Parathyroid adenoma (tissue), 2 donors: ENCODE measurements at regions not wholly inside any gene's neighbourhood (a gene's known extent, or its start where the extent isn't known, plus 50 kb on each side); places are given as distances from the start of the nearest gene placed in this dataset.

Experiments
- H2AFZ ChIP-seq: fragments of 300-600 bp; sonication (generic); one replicate; pipeline ENCODE4 v1.7.0; 2017; ENCODE audit warnings: antibody characterized with exemption, mild to moderate bottlenecking
- H3K27ac ChIP-seq: fragments of 300-600 bp; sonication (generic); one replicate; pipeline ENCODE4 v1.7.0; 2017
- H3K27me3 ChIP-seq: fragments of 300-600 bp; sonication (generic); one replicate; pipeline ENCODE4 v1.7.0; 2017; ENCODE audit warnings: low read length; ENCODE audit not compliant: control insufficient read depth, insufficient read depth
- H3K36me3 ChIP-seq: fragments of 300-600 bp; sonication (generic); one replicate; pipeline ENCODE4 v1.7.0; 2017; ENCODE audit warnings: low read length; ENCODE audit not compliant: control insufficient read depth, insufficient read depth
- H3K4me1 ChIP-seq: fragments of 300-600 bp; sonication (generic); one replicate; pipeline ENCODE4 v1.7.0; 2017; ENCODE audit warnings: control low read depth
- H3K4me2 ChIP-seq: fragments of 300-600 bp; sonication (generic); one replicate; pipeline ENCODE4 v1.7.0; 2017; ENCODE audit warnings: low read length
- H3K4me3 ChIP-seq: fragments of 300-600 bp; sonication (generic); one replicate; pipeline ENCODE4 v1.7.0; 2017; ENCODE audit warnings: low read depth, low read length
- H3K79me2 ChIP-seq: fragments of 300-600 bp; sonication (generic); one replicate; pipeline ENCODE4 v1.7.0; 2017; ENCODE audit warnings: control low read depth
- H3K9ac ChIP-seq: fragments of 300-600 bp; sonication (generic); one replicate; pipeline ENCODE4 v1.7.0; 2017; ENCODE audit warnings: mild to moderate bottlenecking
- H3K9me3 ChIP-seq: fragments of 300-600 bp; sonication (generic); one replicate; pipeline ENCODE4 v1.7.0; 2017; ENCODE audit warnings: low read length; ENCODE audit not compliant: control insufficient read depth
- CTCF ChIP-seq: fragments of 300-600 bp; sonication (generic); IDR thresholded peaks from one replicate; pipeline ENCODE4 v1.7.0; 2017; ENCODE audit warnings: antibody characterized with exemption, mild to moderate bottlenecking
- donor health status: primary hyperparathyroidism.

GRCh38 chr5:85769347-85769746, 848.4 kb upstream of the COX7C start:
- Histone ChIP-seq H3K4me1 (no peaks in the 10 kb centered on the region), H3K27me3 (no peaks in the 10 kb centered on the region), H3K9ac (no peak overlapping the region), H2AFZ (no peak overlapping the region), H3K27ac (no peak overlapping the region), H3K36me3 (no peaks in the 10 kb centered on the region), H3K4me2 (no peak overlapping the region), H3K9me3 (no peaks in the 10 kb centered on the region), H3K4me3 (no peak overlapping the region), H3K79me2 (no peaks in the 10 kb centered on the region)
- no peak for TF ChIP-seq CTCF

DNA sequence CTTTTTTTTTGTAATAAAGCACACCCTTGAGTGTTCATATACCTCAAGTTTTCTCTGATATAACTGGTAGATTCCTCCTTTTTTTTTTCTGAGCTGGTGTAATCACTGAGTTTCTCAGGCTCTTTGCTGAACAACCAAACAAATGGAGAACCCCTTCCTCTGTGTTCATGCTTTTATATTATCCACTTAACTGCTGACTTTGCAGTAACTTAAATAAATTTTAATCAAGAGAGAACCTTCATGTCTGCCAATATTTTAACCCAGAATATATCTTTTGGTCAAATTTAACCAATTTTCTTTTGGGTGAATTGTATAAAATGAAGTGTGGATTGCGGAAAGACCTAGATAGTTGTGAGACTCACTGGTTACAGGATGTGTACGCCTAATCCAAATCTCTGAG, 833.0 kb upstream of the COX7C start:
- H3K9ac ChIP-seq = no peak overlapping the region
- no peak overlapping the region for H3K27ac ChIP-seq
- no peaks in the 10 kb centered on the region for H3K36me3 ChIP-seq
- H3K4me3 ChIP-seq = no peak overlapping the region
- no peaks in the 10 kb centered on the region for H3K79me2 ChIP-seq
- no peak for TF ChIP-seq CTCF
- no peaks in the 10 kb centered on the region for H3K4me1 ChIP-seq
- no peaks in the 10 kb centered on the region for H3K9me3 ChIP-seq
- no peaks in the 10 kb centered on the region for H3K27me3 ChIP-seq
- H2AFZ ChIP-seq = no peak overlapping the region
- no peak overlapping the region for H3K4me2 ChIP-seq

DNA sequence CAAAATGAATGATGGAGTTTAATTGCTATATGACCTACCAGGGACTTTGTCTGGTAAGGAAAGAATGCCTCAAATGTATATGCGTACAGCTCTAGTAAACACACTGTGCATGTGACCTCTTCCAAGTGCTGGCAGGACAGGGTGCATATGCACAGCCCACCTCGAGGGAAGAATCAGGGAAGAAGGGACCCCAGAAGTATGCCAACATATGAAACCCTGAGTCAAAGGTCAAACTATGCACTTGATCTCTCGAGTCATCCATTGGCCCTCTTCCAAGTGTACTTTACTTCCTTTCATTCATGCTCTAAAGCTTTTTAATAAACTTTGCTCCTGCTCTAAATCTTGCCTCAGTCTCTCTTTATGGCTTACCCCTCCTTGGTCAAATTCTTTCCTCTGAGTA, 804.6 kb upstream of the COX7C start:
- Histone ChIP-seq H3K9ac (no peak overlapping the region), H3K4me1 (no peaks in the 10 kb centered on the region), H3K79me2 (no peaks in the 10 kb centered on the region), H3K4me3 (no peak overlapping the region), H3K27me3 (no peaks in the 10 kb centered on the region), H3K27ac (no peak overlapping the region), H3K4me2 (no peak overlapping the region), H2AFZ (no peak overlapping the region), H3K9me3 (no peaks in the 10 kb centered on the region), H3K36me3 (no peaks in the 10 kb centered on the region)
- no peak for TF ChIP-seq CTCF

- no peak for TF ChIP-seq CTCF
- no peaks in the 10 kb centered on the region for H3K4me1 ChIP-seq
- no peaks in the 10 kb centered on the region for H3K9me3 ChIP-seq
- no peak overlapping the region for H3K4me2 ChIP-seq
- H3K27me3 ChIP-seq = no peaks in the 10 kb centered on the region
- H3K4me3 ChIP-seq = no peak overlapping the region
- no peak overlapping the region for H3K27ac ChIP-seq
- H3K9ac ChIP-seq = no peak overlapping the region
- H2AFZ ChIP-seq = no peak overlapping the region
- no peaks in the 10 kb centered on the region for H3K36me3 ChIP-seq
- H3K79me2 ChIP-seq = no peaks in the 10 kb centered on the region
Observed at GRCh38 chr5:85814596-85814995, 803.1 kb upstream of the COX7C start.

DNA sequence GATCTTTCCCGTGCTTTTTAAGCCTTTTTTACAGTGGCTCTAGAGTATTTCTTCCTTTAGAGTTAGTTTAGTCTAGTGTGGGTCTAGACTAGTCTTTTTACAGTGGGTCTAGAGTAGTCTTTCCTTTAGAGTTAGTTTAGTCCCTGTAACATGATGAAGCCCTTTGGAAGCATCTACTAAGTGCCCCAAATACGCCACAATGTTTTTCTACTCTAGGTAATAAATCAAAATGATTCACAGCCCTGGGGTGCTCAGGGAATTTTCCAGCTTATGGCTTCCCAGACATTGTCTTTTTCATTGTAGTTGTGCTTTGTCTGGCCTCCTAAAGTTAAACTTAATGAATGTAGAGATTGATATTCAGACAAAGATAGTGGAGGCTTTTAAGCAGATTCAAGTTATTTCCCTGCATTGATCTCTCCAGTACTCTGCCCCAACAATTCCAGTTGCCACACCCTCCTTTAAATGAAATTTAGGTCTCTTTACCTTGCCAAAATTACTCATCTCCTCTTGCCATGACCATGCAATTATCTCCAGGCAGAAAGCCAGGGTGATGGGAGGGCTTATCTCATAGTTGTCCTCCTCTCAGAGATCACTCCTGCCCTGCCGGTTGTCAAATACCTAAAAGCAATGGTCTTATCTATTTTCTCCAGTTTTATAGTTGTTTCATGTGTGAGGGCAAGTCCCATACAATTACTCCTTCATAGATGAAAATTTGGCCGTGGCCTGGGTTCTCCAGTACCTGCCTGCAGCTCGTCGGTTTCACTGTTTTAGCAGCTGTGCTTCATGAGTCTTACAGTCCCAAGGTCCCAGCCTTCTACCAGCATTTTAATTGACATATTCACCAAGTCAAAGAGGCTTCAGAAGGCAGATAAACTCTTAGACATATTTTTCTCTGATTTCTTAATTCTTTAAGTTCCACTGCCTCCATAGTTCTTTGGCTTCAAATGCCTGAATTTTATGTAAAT, 794.0 kb upstream of the COX7C start:
- Histone ChIP-seq H3K27ac (no peak overlapping the region), H3K9me3 (no peaks in the 10 kb centered on the region), H3K36me3 (no peaks in the 10 kb centered on the region), H3K9ac (no peak overlapping the region), H3K79me2 (no peaks in the 10 kb centered on the region), H3K4me3 (no peak overlapping the region), H2AFZ (no peak overlapping the region), H3K4me1 (no peaks in the 10 kb centered on the region), H3K27me3 (no peaks in the 10 kb centered on the region), H3K4me2 (no peak overlapping the region)
- TF ChIP-seq CTCF = no peak
